GM12873 (cell line): ENCODE measurements at regions not wholly inside any gene's neighbourhood (a gene's known extent, or its start where the extent isn't known, plus 50 kb on each side); places are given as distances from the start of the nearest gene placed in this dataset.

Experiments
- CTCF ChIP-seq: IDR thresholded peaks from 2 replicates; pipeline ENCODE4 v1.5.1; 2012; ENCODE audit warnings: low read depth, mild to moderate bottlenecking, moderate library complexity, low read length, control low read depth; ENCODE audit not compliant: insufficient read depth; ENCODE audit errors: missing control alignments

GRCh38 chr3:197352382-197352781 lies 54.0 kb upstream of the DLG1 start:
- no peak for TF ChIP-seq CTCF

GRCh38 chr3:197350446-197350845 lies 52.0 kb upstream of the DLG1 start:
- TF ChIP-seq CTCF: no peak

- no peak for TF ChIP-seq CTCF
Measured at GRCh38 chr3:197349368-197349767, 51.0 kb upstream of the DLG1 start.
